GM21717 (cell line): ENCODE measurements at regions not wholly inside any gene's neighbourhood (a gene's known extent, or its start where the extent isn't known, plus 50 kb on each side); places are given as distances from the start of the nearest gene placed in this dataset.

Experiments used
- ATAC-seq: cut with Tn5 transposase; IDR thresholded peaks from one replicate; pipeline ENCODE4 v1.9.1; 2021; ENCODE audit warnings: mild to moderate bottlenecking, moderate library complexity; ENCODE audit not compliant: unreplicated experiment

DNA sequence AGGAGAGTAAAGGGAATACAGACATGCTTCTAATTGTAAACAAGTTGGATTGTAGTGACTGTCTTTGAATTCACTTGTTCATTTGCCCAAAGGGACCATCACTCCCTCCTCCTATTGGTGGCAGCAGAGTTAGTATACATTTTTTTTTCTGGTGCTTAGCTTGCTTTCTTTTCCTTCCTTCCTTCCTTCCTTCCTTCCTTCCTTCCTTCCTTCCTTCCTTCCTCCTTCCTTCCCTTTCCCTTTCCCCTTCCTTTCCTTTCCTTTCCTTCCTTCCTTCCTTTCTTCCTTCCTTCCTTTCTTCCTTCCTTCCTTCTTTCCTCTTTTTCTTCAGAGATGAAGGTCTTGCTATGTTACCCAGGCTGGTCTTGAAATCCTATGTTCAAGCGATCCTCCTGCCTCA is 94.8 kb upstream of the ATP6AP2 start:
- no peak for ATAC-seq

DNA sequence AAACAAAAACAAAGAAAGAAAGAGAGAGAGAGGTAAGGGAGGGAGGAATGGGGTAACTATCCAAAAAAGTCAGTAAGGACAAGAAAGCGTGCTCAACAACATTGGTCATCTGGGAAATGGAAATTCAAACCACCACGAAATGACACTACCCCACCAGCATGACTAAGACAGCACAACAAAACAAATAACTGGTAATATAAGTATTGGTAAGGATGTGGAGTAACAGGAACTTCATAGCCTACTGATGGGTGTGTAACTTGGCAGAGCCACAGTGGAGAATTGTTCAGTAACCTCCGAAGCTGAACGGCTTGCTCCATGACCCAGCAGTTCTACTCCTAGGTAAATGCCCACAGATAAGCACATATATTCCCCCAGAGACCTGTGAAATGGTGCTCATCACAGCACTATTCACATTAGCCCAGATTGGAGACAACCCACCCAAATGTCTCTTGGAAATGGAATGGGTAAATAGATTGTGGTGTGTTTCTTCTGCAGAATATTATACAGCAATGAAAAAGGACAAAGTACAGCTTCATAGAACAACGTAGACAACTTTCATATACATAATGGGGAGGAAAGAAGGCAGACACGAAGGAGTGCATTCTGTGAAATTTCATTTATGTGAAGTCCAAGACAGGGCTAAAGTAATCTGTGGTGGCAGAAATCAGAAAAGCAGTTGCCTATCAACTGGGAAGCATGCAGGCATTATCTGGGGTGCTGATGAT is 95.5 kb upstream of the ATP6AP2 start:
- ATAC-seq: no peak

DNA sequence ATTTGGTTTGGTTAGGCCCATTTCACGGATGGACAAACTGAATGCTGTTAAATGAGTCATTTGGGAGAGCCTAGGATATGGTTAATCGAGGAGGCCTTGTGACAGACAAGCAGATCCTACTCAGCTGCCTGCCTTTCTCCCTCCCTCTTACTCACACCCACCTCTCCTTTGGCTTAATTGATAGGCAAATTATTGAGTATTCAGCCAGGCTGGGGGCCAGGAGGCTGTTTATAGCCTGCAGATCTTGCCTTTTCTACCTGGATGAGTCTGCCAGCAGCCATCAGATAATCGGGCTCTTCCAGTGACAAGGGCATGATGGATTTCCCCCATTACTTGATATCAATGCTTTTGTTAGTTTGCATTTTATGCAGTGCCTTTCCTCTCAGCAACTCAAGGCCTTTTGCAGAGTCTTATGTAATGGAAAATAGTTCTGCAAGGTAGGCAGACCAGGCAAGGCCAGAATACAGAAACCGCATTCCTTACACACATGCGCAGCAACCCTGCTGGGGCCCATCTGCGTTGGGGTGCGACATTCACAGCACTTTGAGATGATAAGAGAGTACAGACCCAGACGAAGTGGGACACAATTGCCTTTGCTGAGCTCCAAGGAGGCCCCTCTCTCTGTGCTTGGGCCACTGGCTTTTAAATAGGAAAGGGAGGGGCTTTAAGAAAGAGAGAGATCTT is 96.2 kb upstream of the ATP6AP2 start:
- no peak for ATAC-seq

DNA sequence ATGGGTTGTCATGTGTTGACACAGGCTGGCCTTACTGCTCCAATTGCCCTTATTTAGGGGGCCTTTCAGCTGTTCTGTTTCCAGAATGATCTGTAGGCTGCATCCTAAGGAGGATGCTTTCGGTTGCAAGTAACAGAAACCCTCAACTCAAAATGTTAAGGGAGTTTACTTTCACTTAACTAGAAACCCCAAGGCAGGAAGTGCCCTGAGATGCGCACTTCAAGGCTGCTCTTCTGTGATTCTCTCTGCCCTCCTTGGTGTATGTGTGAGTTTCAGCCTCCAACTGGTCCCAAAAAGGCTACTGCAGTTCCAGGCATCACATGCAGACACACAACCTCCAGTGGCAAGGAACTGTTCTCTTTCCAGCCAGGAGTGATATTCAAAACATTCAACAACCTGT is 97.3 kb upstream of the ATP6AP2 start:
- no peak for ATAC-seq

DNA sequence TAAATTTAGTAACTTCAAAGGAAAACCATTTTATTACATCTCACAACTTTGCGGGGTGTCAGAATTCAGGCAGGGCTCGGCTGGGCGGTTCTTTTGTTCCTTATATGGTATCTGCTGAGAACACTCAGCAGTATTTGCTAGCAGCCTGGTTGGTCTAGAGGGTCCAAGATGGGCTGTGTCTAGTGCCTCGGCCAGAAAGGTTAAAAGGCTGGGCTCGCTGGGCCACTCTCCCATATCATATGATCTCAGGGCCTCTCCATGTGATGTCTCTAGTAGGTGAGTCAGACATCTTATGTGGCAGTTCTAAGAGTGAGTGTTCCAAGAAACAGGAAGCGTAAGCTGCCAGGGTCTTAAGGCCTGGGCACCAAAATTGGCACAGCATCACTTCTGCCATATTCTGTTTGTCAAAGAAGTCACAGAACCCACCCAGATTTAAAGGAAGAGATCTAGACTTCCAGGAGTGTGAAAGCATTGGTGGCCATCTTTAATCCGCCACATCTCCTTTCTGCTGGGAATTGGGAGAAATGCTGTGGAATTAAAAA is 100.9 kb upstream of the ATP6AP2 start:
- ATAC-seq: no peak

DNA sequence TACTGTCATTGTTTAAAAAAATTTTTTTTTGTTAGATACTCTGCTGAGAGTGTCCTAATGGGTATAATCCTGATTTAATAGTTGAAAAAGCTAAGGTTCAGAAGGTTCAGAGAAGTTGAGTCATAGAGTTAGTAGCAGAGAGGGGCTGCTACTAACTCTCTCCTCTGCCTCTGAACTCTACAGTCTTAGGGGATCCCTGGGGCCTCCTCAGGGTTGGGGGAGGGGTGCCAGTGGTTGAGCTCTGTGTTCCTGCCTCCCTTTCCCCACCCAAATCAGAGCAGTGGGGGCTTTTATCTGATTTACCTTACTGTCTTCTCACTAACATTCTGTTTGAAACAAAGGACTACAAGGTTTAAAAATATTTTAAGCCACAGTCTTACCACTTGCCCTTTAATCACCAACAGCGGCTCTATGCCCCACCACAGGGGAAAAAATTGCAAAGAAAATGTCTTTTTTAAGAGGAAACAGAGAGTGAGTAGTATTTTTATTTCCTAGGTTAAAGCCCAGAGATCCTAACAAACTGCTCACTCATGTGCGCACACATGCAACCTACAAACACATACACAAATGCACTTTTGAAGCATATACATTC is 102.2 kb upstream of the ATP6AP2 start:
- no peak for ATAC-seq

DNA sequence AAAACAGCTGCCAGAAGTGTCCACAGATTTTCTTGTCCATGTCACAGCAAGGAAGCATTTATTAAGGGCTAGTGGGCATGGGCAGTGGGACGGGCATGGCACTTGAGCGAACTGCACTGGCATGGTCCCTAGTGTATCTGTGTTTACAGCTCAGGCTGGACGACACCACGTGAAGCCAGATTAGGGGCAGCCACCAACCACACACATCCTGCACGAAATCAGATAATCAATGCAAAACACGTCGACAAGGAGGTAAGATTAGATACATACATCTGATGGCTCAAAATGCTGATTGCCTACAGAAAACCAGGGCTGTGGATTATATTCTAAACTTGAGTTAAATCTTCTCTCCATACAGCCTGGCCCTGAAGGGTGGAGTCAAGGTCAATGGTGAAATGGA is 103.8 kb upstream of the ATP6AP2 start:
- no peak for ATAC-seq

DNA sequence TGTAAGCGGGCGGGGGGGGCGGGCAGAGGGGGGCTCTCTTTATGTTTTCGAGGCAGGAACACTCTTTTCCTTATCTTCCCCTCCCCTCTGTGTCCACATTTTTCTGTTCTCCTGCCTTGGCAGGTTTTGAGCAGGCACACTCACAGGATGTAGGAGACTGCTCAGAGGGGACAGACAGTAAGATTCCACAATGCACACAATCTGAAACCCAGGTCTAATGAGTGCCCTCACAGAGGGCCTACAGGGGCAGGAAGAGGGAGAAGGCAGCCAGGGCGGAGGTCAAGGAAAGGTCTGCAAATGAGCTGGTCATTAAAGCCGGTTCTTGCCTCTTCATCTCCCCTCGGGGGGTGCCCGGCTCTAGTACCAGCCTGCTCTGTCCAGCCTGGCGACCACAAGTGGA is 106.1 kb upstream of the ATP6AP2 start:
- no peak for ATAC-seq

DNA sequence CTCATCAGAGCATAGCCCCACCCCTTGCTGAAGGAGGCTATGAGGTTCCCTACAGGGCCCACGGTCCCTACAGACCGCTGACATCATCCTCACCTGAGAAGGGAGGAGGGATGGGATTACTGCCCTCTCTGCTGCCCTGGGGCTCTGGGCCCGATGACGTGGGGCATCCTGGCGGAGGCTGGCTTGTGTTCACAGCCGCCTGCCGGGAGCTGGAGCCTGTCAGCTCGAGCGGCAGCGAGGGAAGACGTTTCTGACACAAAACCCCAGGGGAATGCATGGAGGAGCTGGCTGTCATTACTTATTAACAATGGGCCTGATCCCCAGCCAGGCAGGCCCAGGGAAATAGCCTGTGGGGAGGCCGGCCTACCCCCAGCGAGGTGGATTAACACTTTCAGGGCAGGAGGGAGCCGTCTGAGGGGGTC is 106.6 kb upstream of the ATP6AP2 start:
- ATAC-seq: no peak

DNA sequence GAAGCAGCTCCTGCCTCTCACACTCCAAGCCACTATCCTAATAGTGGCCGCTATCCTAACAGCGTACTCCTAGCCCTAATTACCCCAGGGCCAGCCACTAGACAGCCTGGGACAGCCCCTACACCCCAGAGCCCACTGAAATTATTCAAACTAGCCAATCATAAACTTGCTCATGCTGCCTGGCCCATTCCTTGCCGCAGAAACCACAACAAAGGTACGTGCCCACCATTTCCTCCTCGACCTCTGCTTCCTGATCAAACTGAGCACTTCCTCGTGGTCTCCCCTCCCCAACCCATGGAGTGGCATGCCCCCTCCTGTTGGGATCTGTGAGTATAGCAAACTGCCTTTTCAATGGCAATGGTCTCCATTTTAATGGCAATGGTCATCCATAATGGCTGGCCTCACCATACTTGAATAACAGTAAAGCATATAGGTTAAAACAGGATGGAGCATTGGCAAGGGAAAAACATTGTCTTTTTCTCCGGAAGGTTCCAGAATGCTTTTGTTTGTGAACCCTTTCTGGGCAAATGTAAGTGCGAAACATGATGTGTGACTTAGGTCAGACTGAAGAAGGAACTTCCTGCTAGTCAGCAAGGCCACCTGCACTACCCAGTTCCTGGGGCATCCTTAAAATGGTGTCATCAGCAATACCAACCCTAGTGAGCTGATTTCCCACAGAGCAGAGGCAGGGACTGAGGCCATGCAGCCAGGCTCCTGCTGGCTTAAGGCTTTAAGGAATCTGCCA is 107.1 kb upstream of the ATP6AP2 start:
- ATAC-seq: no peak

DNA sequence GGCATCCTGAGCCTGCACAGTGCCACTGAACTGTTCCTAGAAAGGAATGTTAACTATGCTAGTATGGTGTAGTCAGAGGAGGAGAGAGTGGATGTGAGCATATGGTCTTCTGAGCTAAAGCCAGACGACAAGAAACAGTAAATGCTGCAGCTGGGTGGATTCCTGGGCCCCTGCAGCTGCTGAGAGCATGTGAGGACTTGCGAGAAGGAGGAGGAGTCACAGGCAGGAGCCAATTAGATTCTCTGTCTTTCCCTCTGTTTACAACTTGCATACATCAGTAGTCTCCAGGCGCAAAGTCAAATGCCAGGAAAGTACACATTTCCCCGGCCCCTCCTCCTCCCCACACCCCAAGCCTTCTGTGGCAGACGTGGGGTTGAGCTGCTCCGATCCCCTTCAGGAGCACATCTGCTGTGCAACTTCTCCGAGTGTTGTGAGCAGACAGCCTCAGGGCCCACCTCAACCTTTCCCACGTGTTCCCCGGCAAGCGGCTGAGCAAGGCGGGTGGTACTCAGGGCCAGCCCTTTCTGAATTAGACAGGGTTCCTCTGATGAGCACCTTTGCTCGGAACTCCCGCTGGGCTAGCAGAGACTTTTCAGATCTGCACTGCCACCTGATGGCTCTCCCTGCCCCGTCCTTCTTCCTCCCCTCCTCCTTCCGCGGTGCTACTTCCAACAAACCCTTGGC is 108.7 kb upstream of the ATP6AP2 start:
- no peak for ATAC-seq

DNA sequence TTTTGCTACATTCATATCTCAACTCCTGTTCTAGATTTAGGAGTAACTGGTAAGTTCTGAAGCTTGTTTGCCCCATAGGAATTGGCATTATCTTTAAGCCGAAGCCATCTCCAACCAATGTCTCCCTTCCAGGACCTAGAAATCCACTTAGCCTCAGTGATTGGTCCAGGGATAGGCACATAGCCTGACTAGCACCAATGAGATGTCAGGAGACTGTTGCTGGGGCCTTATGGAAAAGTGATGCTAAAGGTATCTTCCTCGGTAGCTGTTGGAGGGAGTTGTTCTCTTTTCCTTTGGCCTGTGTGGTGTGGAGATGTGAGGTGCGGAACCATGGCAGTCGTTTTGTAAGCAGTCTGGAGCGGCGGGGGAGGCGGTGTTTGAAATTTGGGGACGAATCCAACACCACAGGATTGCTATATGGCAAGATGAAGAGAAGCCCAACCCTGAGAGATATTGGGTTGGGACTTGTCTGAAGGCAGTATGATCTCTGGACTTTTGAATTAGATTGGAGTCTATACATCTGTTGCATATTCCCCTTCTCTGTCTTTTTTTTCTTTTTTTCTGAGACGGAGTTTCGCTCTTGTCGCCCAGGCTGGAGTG is 109.8 kb upstream of the ATP6AP2 start:
- no peak for ATAC-seq

DNA sequence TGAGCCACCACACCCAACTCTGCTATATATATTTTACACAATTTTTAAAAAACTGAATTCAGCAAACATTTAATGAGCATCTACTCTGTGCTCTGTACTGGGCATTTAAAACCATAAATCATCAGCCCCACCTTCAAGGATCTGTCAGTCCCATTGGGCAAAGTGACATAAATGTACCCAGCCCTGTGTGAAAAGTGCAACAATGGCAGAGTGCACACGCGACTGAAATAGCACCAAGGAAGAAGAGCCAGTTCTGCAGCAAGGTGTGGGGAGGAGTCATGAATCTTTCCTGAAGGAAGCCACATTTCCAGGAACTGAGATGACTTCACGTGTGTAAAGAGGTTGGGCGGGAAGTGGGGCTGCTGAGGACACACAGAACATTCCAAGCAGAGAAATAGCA is 111.5 kb upstream of the ATP6AP2 start:
- no peak for ATAC-seq

DNA sequence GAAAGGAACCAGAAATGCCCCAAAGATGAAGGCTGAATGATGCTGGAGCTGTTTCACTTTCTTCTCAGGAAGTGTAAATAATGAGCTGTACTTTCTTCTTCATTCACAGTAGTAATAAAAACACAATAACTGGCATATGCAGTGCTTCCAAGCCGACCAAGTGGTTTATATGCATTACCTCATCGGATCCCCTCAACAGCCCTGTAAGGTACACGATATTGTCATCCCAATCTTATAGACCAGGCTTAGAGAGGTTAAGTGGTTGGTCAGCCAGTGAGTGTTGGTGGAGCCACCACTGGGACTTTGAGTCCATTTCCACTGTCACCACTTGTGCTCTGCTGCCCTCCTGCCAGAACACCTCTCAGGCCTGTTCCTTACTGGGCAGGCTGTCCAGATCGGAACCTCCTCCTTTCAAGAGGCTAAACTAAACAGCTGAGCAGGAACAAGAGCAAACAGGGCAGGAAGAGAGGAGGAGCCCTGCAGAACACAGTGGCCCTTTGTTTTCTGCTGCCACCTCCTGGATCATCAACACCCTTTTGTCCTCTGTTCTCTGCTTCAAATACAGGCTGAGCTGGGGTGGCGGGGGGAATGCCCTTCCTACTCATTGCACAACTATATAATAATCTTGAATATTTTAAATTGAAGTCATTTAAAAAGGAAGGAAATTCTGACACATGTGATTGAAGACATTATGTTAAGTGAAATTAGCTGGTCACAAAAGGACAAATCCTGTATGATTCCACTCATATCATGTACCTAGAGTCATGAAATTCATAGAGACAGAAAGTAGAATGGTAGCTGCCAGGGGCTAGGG is 112.5 kb upstream of the ATP6AP2 start:
- ATAC-seq: no peak

DNA sequence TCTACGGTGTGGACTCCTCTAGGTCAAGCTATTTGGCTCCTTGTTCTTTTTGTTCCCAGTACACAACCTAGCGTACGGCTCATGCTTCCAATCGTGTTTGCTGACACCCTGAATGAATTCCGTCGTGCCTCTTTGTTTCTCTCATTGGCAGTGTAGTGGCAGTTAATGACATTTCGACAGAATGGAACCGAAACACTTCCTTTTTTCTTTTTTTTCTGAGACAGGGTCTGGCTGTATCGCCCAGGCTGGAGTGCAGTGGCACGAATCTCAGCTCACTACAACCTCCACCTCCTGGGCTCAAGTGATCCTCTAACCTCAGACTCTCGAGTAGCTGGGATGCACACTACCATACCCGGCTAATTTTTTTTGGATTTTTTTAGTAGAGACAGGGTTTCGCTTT is 113.3 kb upstream of the ATP6AP2 start:
- no peak for ATAC-seq

DNA sequence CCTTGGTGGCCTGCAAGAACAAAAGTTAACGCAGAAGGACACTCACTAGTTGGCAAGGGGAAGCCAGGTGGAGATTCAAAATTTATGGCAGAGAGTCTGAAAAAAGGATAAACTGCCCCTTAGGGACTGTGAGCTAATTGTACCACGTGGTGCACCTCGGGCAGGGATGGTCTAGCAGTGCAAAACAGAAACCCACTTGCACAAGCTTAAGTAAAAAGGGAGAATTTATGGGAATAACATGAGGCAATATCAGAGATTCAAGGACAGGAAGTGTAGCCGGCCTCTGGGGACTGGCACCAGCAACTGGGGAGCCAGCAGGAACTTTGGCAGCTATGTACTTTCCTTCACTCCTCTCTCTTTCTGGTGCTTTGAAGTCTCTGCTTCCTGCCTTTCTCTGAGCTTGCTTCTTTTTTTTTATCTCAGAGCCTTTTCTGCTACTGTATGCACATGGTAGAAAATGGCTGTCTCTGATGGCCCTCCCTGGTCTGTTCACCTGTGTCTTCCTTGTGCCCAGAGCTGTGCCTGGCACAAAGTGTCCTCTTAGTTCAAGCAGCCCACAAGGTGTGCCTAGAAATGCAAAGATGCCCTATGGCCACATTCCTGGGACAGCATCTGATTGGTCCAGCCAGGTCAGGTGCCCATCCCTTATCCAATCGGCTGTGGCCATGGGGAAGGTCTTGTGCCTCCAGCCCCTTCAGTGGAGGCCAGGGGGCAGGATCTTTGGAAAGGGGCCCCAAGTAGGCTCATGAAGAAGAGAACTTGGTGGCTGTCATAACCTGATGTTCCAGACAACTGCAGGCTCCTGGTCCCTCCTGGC is 114.8 kb upstream of the ATP6AP2 start:
- no peak for ATAC-seq

DNA sequence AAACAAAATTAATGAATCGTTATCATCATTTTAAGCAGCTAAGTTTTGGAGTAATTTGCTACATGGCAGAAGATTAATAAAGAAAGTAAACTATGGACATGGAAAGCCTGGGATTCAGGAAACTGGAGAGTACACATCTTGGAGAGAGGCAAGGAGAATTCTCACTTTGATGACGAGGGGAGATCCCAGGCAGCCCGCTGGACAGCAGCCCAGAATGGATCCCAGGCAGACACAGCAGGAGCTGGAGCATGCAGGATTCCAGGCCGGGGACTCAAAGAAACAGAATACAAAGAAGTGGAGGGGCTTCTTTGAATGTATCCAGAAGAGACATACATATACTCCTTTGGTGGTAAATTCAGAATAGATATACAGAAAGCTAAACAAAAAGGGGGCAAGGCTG is 118.0 kb upstream of the ATP6AP2 start:
- no peak for ATAC-seq

DNA sequence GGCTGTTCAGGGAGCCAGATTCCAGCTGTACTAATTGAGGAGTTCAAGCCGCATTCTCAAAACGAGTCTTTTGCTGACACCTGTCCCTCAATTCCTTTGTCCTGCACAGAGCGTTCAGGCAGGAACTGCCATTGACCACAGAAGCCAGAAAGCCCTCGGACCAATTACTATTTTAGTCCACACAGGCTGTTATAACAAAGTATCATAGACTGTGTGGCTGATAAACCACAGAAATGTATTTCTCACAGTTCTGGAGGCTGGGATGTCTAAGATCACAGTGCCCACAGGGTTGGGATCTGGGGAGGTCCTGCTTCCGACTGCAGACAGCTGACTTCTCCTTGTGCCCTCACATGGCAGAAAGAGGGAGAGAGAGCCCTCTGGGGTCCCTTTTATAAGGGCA is 119.8 kb upstream of the ATP6AP2 start:
- ATAC-seq: no peak
